GM12878 (cell line): ENCODE measurements at regions not wholly inside any gene's neighbourhood (a gene's known extent, or its start where the extent isn't known, plus 50 kb on each side); places are given as distances from the start of the nearest gene placed in this dataset.

ENCODE experiments used
- ATAC-seq: fragments of 200-7000 bp; cut with Tn5 transposase; 3 replicates; pipeline ENCODE4 v1.9.1; 2020; ENCODE audit warnings: mild to moderate bottlenecking, moderate library complexity
- BruUV-seq: library from RNA; stranded (reverse); fragments of 400-500 nt; replicated peaks from 2 replicates; lab custom pipeline; 2021; lab: Mats Ljungman, UMichigan
- CTCF ChIA-PET: fragments of 300-600 bp; sonication (Branson Sonifier 250); formaldehyde crosslinking; extraction: SDS; loops from one replicate; lab custom pipeline; 2021; ENCODE audit warnings: inconsistent platforms; lab: Yijun Ruan, JAX
- POLR2A ChIA-PET: fragments of 350-600 bp; formaldehyde crosslinking; extraction: SDS; loops from one replicate; lab custom pipeline; 2021; ENCODE audit warnings: inconsistent platforms; lab: Charles Lee
- RAD21 ChIA-PET: fragments of 300-600 bp; sonication (Branson Sonifier 250); formaldehyde crosslinking; loops from one replicate; lab custom pipeline; 2023; ENCODE audit warnings: antibody characterized with exemption; ENCODE audit not compliant: unreplicated experiment; lab: Charles Lee
- SMC1A ChIA-PET: fragments of 300-600 bp; sonication (Branson Sonifier 250); formaldehyde crosslinking; loops from one replicate; lab custom pipeline; 2023; ENCODE audit not compliant: unreplicated experiment, uncharacterized antibody; lab: Charles Lee
- DNase-seq: peaks from one replicate; pipeline ENCODE4 v3.0.0-alpha.2; 2011; ENCODE audit warnings: low read depth, low spot score
- FAIRE-seq: peaks from 3 replicates; lab custom pipeline; 2011; peaks lifted over from hg19 to GRCh38; lab: Jason Lieb, UNC
- H2AFZ ChIP-seq: 2 replicates; pipeline ENCODE4 v1.6.0; 2011; ENCODE audit warnings: low read depth, low read length, control low read depth; ENCODE audit not compliant: control insufficient read depth
- H3K27ac ChIP-seq: 2 replicates; pipeline ENCODE4 v1.5.1; 2011; ENCODE audit warnings: control low read depth; ENCODE audit not compliant: control insufficient read depth, insufficient read depth
- H3K27me3 ChIP-seq, 2 experiments: replicated peaks in 1 of 2; 2 replicates each; pipeline versions ENCODE4 v1.6.0 to v1.6.1; 2011; ENCODE audit warnings: low read length in 1 of 2; ENCODE audit not compliant: control insufficient read depth in 2 of 2, insufficient read depth in 2 of 2
- H3K36me3 ChIP-seq, 2 experiments: 2 replicates each; pipeline ENCODE4 v1.5.1; 2011; ENCODE audit warnings: low read length in 1 of 2; ENCODE audit not compliant: control insufficient read depth in 2 of 2, insufficient read depth in 2 of 2
- H3K4me1 ChIP-seq: 2 replicates; pipeline ENCODE4 v1.6.1; 2011; ENCODE audit warnings: mild to moderate bottlenecking, low read length, moderate library complexity, mixed read lengths; ENCODE audit not compliant: control insufficient read depth, insufficient read depth
- H3K4me2 ChIP-seq: 2 replicates; pipeline ENCODE4 v1.6.0; 2011; ENCODE audit warnings: control low read depth; ENCODE audit not compliant: control insufficient read depth, insufficient read depth
- H3K4me3 ChIP-seq: fragments of 200-600 bp; sonication (generic); 2 replicates; pipeline ENCODE4 v1.5.1; 2016
- H3K79me2 ChIP-seq: 2 replicates; pipeline ENCODE4 v1.6.0; 2011; ENCODE audit warnings: low read length; ENCODE audit not compliant: control insufficient read depth, insufficient read depth
- H3K9ac ChIP-seq: 2 replicates; pipeline ENCODE4 v1.8.0; 2011; ENCODE audit warnings: low read length, control low read depth, mixed read lengths; ENCODE audit not compliant: control insufficient read depth, insufficient read depth
- H3K9me3 ChIP-seq: replicated peaks from 3 replicates; pipeline ENCODE4 v1.5.1; 2011; ENCODE audit warnings: mild to moderate bottlenecking, low read length; ENCODE audit not compliant: control insufficient read depth, insufficient read depth
- H4K20me1 ChIP-seq: 2 replicates; pipeline ENCODE4 v1.6.0; 2011; ENCODE audit not compliant: control insufficient read depth, insufficient read depth
- CEBPB ChIP-seq, 2 experiments: fragments of 150-350 bp in 1 of 2; IDR thresholded peaks; 2 replicates each; pipeline ENCODE4 v1.6.1; 2012 to 2014; ENCODE audit warnings: low read depth in 2 of 2, low read length in 2 of 2, borderline replicate concordance in 1 of 2, inconsistent platforms in 1 of 2
- CREM ChIP-seq: IDR thresholded peaks from 2 replicates; pipeline ENCODE4 v1.6.1; 2014; ENCODE audit warnings: antibody characterized with exemption, low read depth
- EZH2 ChIP-seq: IDR thresholded peaks from 2 replicates; pipeline ENCODE4 v1.6.1; 2012; ENCODE audit warnings: low read depth, mild to moderate bottlenecking, control low read depth, inconsistent platforms, low read length, borderline replicate concordance; ENCODE audit not compliant: control insufficient read depth
- HSF1 ChIP-seq: fragments of 150-350 bp; IDR thresholded peaks from 2 replicates; pipeline ENCODE4 v1.6.1; 2014; ENCODE audit warnings: mild to moderate bottlenecking, low read depth, low read length
- KLF5 ChIP-seq: fragments of 450-650 bp; IDR thresholded peaks from 2 replicates; pipeline ENCODE4 v1.6.1; 2014; ENCODE audit warnings: mild to moderate bottlenecking; ENCODE audit not compliant: partially characterized antibody
- MAX ChIP-seq: IDR thresholded peaks from 2 replicates; pipeline ENCODE4 v1.6.1; 2012; ENCODE audit warnings: low read depth, low read length, improper control_type of control experiment
- PKNOX1 ChIP-seq: fragments of 450-650 bp; IDR thresholded peaks from 2 replicates; pipeline ENCODE4 v1.6.1; 2016; ENCODE audit warnings: mild to moderate bottlenecking
- PML ChIP-seq: IDR thresholded peaks from 2 replicates; pipeline ENCODE4 v1.6.1; 2012; ENCODE audit warnings: low read length, inconsistent platforms
- RB1 ChIP-seq: fragments of 450-650 bp; formaldehyde crosslinking; IDR thresholded peaks from 2 replicates; pipeline ENCODE4 v1.6.1; 2017; ENCODE audit warnings: mild to moderate bottlenecking, borderline replicate concordance
- REST ChIP-seq: IDR thresholded peaks from 2 replicates; pipeline ENCODE4 v1.6.1; 2012; ENCODE audit warnings: mild to moderate bottlenecking, low read depth, low read length
- STAT1 ChIP-seq: fragments of 450-650 bp; conservative IDR thresholded peaks from 2 replicates; pipeline ENCODE4 v1.6.1; 2014; ENCODE audit warnings: antibody characterized with exemption, mild to moderate bottlenecking
- STAT3 ChIP-seq: IDR thresholded peaks from 2 replicates; pipeline ENCODE4 v1.6.1; 2011; ENCODE audit warnings: low read depth, low read length, improper control_type of control experiment
- TCF7 ChIP-seq: IDR thresholded peaks from 2 replicates; pipeline ENCODE4 v1.6.1; 2014; ENCODE audit warnings: antibody characterized with exemption, borderline replicate concordance
- ZBTB40 ChIP-seq: fragments of 450-650 bp; IDR thresholded peaks from 2 replicates; pipeline ENCODE4 v1.6.1; 2016; ENCODE audit warnings: mild to moderate bottlenecking, moderate library complexity, borderline replicate concordance
- WGBS: methylation state at CpG from one replicate; pipeline ENCODE4 v1.1.6; 2016; ENCODE audit warnings: low lambda C conversion rate; ENCODE audit not compliant: insufficient replicate concordance, insufficient coverage; ENCODE audit errors: missing lambda C conversion rate; 5-methylcytosine and 5-hydroxymethylcytosine counted together
- in situ Hi-C: fragments of 300-500 bp; cut with MboI; formaldehyde crosslinking; loops from 9 replicates; pipeline ENCODE4 v1.14.3; 2018; ENCODE audit warnings: mixed read lengths
- intact Hi-C: fragments of 100-400 bp; cut with micrococcal nuclease; formaldehyde crosslinking; loops from one replicate; pipeline ENCODE4 v1.14.2; 2022; ENCODE audit not compliant: unreplicated experiment

GRCh38 chr2:37576831-37577230, 94.6 kb downstream of the CDC42EP3 start:
- whole genome bisulfite sequencing = 95% methylated on average over 2 of the region's 2 CpGs
- TF ChIP-seq EZH2 = no peak
- TF ChIP-seq ZBTB40 = no peak
- TF ChIP-seq REST = no peak
- no peak for TF ChIP-seq RB1
- no peak for TF ChIP-seq PML
- TF ChIP-seq CEBPB (IDR thresholded peaks at IDR 0.05; ENCODE audit: borderline replicate concordance in 1 of 2, low read depth in 2 of 2, low read length in 2 of 2) = no peak
- TF ChIP-seq PKNOX1 = no peak
- TF ChIP-seq STAT1 = no peak
- no peak for TF ChIP-seq TCF7
- TF ChIP-seq STAT3 = no peak
- TF ChIP-seq KLF5 = no peak
- no peak for TF ChIP-seq CREM
- TF ChIP-seq HSF1 = no peak
- no peak for TF ChIP-seq MAX

More at GRCh38 chr2:37576831-37577230, 94.6 kb downstream of the CDC42EP3 start:
- Histone ChIP-seq H2AFZ (no peak overlapping the region), H4K20me1 (no peaks in the 10 kb centered on the region), H3K27ac (no peak overlapping the region), H3K27me3 (no peaks in the 10 kb centered on the region), H3K79me2 (no peaks in the 10 kb centered on the region; the same call in 1 of the 2 replicates), H3K9ac (no peak overlapping the region), H3K4me3 (no peak overlapping the region), H3K9me3 (peaks cover 20% of the 10 kb centered on the region), H3K4me2 (no peak overlapping the region), H3K4me1 (peaks cover 25% of the 10 kb centered on the region), H3K36me3 (peaks cover 0 to 1% of the 10 kb centered on the region in 2 experiments; a peak in 2 of 4 replicates)
- DNase-seq (no peak), FAIRE-seq (no peak), ATAC-seq (no peak)
- CTCF ChIA-PET = no interaction called here
- RAD21 ChIA-PET = no interaction called here
- POLR2A ChIA-PET = interaction anchor here (1.0 to 3.4 kb wide), 3 partner anchors 10 to 94 kb away, joined by 3 to 20 read pairs (median 7); no protein-coding TSS in a partner anchor
- intact Hi-C loops (no loop called here), in situ Hi-C loops (no loop called here)
- BruUV-seq = no TSS peak
- SMC1A ChIA-PET = interaction anchor here (4.2 to 4.5 kb wide), 2 partner anchors 10 to 18 kb away, joined by 24 to 47 read pairs; no protein-coding TSS in a partner anchor
